Fibroblast of lung (primary cell): ENCODE measurements at regions not wholly inside any gene's neighbourhood (a gene's known extent, or its start where the extent isn't known, plus 50 kb on each side); places are given as distances from the start of the nearest gene placed in this dataset.

Experiments used
- CTCF ChIP-seq, 2 donors: IDR thresholded peaks in 1 of 2; conservative IDR thresholded peaks in 1 of 2; 1 replicate in 1 of 2; 2 replicates in 1 of 2; pipeline ENCODE4 v1.5.1; 2011 to 2012; ENCODE audit warnings: low read length in 2 of 2, control low read depth in 1 of 2, inconsistent platforms in 1 of 2, low read depth in 1 of 2, mild to moderate bottlenecking in 1 of 2
- EZH2 ChIP-seq: IDR thresholded peaks from 2 replicates; pipeline ENCODE4 v1.5.1; 2012; ENCODE audit warnings: low read length, control low read depth, mild to moderate bottlenecking; ENCODE audit errors: missing control alignments

GRCh38 chr7:79749856-79750255 is 296.4 kb upstream of the MAGI2 start:
- TF ChIP-seq CTCF (conservative IDR thresholded peaks at IDR 0.05 in 1 of 2, IDR thresholded peaks at IDR 0.05 in 1 of 2; ENCODE audit: low read depth in 1 of 2, low read length in 2 of 2) (no peak), EZH2 (no peak)
